ENCODE measurements at regions not wholly inside any gene's neighbourhood (a gene's known extent, or its start where the extent isn't known, plus 50 kb on each side); places are given as distances from the start of the nearest gene placed in this dataset.

DNA sequence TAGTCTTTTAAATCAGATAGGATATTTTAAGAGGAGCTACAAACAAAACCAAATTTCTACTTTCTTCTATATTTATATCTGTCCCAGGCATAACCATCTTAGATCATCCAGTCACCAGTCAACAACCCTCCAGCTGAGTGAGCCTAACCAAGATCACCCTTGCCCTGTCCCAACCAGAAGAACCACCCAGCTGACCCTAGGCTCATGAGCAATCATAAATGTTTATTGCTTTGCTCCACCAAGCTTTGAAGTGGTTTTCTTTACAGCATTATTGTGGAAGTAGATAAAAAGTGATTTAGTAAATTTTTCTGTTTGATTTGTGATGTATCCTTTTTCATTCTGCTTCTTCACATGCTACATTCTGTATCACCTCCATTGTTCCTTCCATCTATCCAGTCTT is 167.2 kb upstream of the PIEZO2 start:
- TF ChIP-seq, protein P1, sequence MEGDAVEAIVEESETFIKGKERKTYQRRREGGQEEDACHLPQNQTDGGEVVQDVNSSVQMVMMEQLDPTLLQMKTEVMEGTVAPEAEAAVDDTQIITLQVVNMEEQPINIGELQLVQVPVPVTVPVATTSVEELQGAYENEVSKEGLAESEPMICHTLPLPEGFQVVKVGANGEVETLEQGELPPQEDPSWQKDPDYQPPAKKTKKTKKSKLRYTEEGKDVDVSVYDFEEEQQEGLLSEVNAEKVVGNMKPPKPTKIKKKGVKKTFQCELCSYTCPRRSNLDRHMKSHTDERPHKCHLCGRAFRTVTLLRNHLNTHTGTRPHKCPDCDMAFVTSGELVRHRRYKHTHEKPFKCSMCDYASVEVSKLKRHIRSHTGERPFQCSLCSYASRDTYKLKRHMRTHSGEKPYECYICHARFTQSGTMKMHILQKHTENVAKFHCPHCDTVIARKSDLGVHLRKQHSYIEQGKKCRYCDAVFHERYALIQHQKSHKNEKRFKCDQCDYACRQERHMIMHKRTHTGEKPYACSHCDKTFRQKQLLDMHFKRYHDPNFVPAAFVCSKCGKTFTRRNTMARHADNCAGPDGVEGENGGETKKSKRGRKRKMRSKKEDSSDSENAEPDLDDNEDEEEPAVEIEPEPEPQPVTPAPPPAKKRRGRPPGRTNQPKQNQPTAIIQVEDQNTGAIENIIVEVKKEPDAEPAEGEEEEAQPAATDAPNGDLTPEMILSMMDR (IDR thresholded peaks at IDR 0.05 in 8 of 11, conservative IDR thresholded peaks at IDR 0.05 in 3 of 11): no peak
- TF ChIP-seq POLR2A (IDR thresholded peaks at IDR 0.05) (no peak), POLR2AphosphoS5 (IDR thresholded peaks at IDR 0.05) (no peak)
